GM12878 (cell line): ENCODE measurements at regions not wholly inside any gene's neighbourhood (a gene's known extent, or its start where the extent isn't known, plus 50 kb on each side); places are given as distances from the start of the nearest gene placed in this dataset.

Experiments used
- BRCA1 ChIP-seq: IDR thresholded peaks from 2 replicates; pipeline ENCODE4 v1.6.1; 2011; ENCODE audit warnings: low read depth, low read length, improper control_type of control experiment
- E4F1 ChIP-seq: fragments of 450-650 bp; IDR thresholded peaks from 2 replicates; pipeline ENCODE4 v1.6.1; 2018; ENCODE audit warnings: borderline replicate concordance, mild to moderate bottlenecking; ENCODE audit not compliant: partially characterized antibody
- MTA3 ChIP-seq: IDR thresholded peaks from 2 replicates; pipeline ENCODE4 v1.6.1; 2012; ENCODE audit warnings: low read length, inconsistent platforms, borderline replicate concordance
- PKNOX1 ChIP-seq: fragments of 450-650 bp; IDR thresholded peaks from 2 replicates; pipeline ENCODE4 v1.6.1; 2016; ENCODE audit warnings: mild to moderate bottlenecking
- POLR2AphosphoS2 ChIP-seq: IDR thresholded peaks from 2 replicates; pipeline ENCODE4 v1.6.1; 2011; ENCODE audit warnings: low read depth, mild to moderate bottlenecking, low read length, improper control_type of control experiment, moderate library complexity
- POLR2AphosphoS5 ChIP-seq: IDR thresholded peaks from 2 replicates; pipeline ENCODE4 v1.6.1; 2011; ENCODE audit warnings: mild to moderate bottlenecking, low read length, inconsistent platforms
- RELB ChIP-seq: fragments of 450-650 bp; IDR thresholded peaks from 2 replicates; pipeline ENCODE4 v1.6.1; 2017; ENCODE audit warnings: low read depth, mild to moderate bottlenecking, moderate library complexity
- YBX1 ChIP-seq: fragments of 450-650 bp; IDR thresholded peaks from 2 replicates; pipeline ENCODE4 v1.6.1; 2016; ENCODE audit warnings: antibody characterized with exemption

- no peak for TF ChIP-seq E4F1
- no peak for TF ChIP-seq YBX1
- no peak for TF ChIP-seq POLR2AphosphoS2
- no peak for TF ChIP-seq BRCA1
- no peak for TF ChIP-seq MTA3
- no peak for TF ChIP-seq RELB
- no peak for TF ChIP-seq POLR2AphosphoS5
- TF ChIP-seq PKNOX1: no peak
- TF ChIP-seq, all 136 proteins: peak for 0
Observed at GRCh38 chr12:92072112-92072511, 73.5 kb downstream of the BTG1 start (continued).
